ENCODE measurements at regions not wholly inside any gene's neighbourhood (a gene's known extent, or its start where the extent isn't known, plus 50 kb on each side); places are given as distances from the start of the nearest gene placed in this dataset.

DNA sequence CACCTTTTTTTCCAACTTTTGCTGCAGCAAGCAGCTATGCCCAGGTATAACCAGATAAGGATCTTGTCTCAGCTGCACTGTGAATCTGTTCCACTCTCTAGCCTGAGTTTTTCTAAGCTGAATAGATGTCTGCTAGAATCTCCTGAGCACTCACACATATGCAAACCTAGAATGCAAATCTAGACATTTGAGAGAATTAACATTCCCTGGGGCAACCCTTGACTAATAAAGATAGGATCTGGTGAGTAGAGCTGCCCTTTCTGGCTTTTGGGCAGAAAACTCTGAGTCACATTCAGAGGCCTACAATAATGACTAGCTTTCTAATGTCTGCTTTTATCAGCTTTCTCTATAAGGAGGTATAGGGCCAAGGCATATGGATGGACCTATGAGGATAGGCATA, 61.4 kb upstream of the BARHL2 start:
- peak; percentile 91 for DNase-seq

DNA sequence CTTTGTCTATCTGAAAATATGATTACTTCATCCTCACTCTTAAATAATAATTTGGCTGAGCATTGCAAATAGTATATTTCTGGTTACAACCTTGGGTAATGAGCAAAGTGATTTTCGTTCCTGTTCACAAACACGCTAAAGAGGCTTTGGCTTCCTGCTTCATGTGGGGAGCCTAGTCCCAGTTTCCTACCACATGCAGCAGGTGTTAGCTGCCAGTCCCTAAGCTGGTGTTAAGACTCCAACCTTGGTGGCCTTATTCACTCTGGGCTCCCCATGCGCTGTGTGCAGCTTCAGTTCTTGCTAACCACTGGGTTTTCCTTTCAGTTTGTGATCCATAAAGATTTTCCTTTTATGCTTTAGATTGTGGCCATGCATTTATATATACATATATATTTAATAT, 56.7 kb upstream of the BARHL2 start:
- DNase-seq = no peak

DNA sequence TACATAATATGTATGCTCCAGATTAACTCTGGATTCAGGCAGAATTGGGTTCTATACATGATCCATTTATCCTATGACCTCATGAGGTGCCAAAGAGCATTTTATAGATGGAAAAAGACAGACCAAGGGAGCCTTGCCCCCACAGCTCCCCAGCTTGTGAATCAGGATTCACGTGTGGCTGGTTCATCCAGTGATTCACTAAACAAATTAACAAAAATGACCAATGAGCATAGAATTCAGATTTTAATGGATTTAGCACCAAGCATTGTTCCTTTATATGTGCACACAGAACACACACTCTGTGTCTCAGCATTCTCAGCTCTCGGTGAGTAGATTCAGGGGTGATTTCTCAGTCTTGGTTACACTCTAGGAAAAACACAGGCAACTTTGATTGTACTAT, 51.7 kb upstream of the BARHL2 start:
- no peak for DNase-seq

DNA sequence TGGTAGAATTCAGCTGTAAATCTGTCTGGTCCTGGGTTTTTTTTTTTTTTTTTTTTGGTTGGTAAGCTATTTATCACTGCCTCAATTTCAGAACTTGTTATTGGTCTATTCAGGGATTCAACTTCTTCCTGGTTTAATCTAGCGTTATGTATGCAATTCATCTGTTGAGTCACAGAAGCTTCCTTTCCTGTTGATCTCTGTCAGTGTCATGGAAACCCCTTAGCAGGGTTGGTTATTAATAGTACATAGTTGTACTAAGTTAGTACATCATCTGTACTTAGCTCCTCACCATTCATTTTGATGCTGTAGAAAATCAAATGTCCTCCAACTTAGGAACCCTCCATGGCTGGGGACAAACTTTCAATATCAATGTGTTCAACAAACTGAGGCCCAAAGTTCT, 51.0 kb upstream of the BARHL2 start:
- no peak for DNase-seq
